Smooth muscle cell (in vitro differentiated cells): ENCODE measurements at regions not wholly inside any gene's neighbourhood (a gene's known extent, or its start where the extent isn't known, plus 50 kb on each side); places are given as distances from the start of the nearest gene placed in this dataset.
"Not testable (repeated sequence)": the region's sequence is repeated elsewhere in the genome, so short reads cannot be mapped to it uniquely, and the experiment has no call there.

Experiments
- DNase-seq: peaks from one replicate; lab custom pipeline; 2025; ENCODE audit not compliant: unreplicated experiment; lab: John Stamatoyannopoulos, UW
- H2AFZ ChIP-seq: fragments of 200-600 bp; sonication (generic); 2 replicates; pipeline ENCODE4 v1.6.0; 2016; ENCODE audit warnings: antibody characterized with exemption, low read depth, mild to moderate bottlenecking
- H3F3A ChIP-seq: fragments of 200-600 bp; sonication (generic); 2 replicates; pipeline ENCODE4 v1.6.0; 2017; ENCODE audit warnings: antibody characterized with exemption, low read depth
- H3K27ac ChIP-seq: fragments of 200-600 bp; sonication (generic); 2 replicates; pipeline ENCODE4 v1.5.1; 2016; ENCODE audit warnings: low read depth, mild to moderate bottlenecking
- H3K27me3 ChIP-seq: fragments of 200-600 bp; sonication (generic); 2 replicates; pipeline ENCODE4 v1.6.1; 2016; ENCODE audit warnings: low read depth, mild to moderate bottlenecking
- H3K36me3 ChIP-seq: fragments of 200-600 bp; sonication (generic); 2 replicates; pipeline ENCODE4 v1.5.1; 2016; ENCODE audit warnings: low read depth
- H3K4me1 ChIP-seq: fragments of 200-600 bp; sonication (generic); 2 replicates; pipeline ENCODE4 v1.5.1; 2016; ENCODE audit warnings: low read depth
- H3K4me2 ChIP-seq: fragments of 200-600 bp; sonication (generic); 2 replicates; pipeline ENCODE4 v1.6.0; 2016; ENCODE audit warnings: mild to moderate bottlenecking
- H3K4me3 ChIP-seq: fragments of 200-600 bp; sonication (generic); 2 replicates; pipeline ENCODE4 v1.5.1; 2016; ENCODE audit warnings: mild to moderate bottlenecking
- H3K79me2 ChIP-seq: fragments of 200-600 bp; sonication (generic); 2 replicates; pipeline ENCODE4 v1.6.0; 2016; ENCODE audit warnings: low read depth, mild to moderate bottlenecking
- H3K9ac ChIP-seq: fragments of 200-600 bp; sonication (generic); 2 replicates; pipeline ENCODE4 v1.6.0; 2016; ENCODE audit warnings: low read depth
- H3K9me3 ChIP-seq: fragments of 200-600 bp; sonication (generic); replicated peaks from 2 replicates; pipeline ENCODE4 v1.5.1; 2016; ENCODE audit warnings: low read depth
- H4K20me1 ChIP-seq: fragments of 200-600 bp; sonication (generic); 2 replicates; pipeline ENCODE4 v1.6.0; 2016; ENCODE audit warnings: low read depth
- CTCF ChIP-seq: fragments of 200-600 bp; sonication (generic); IDR thresholded peaks from 2 replicates; pipeline ENCODE4 v1.5.1; 2017; ENCODE audit warnings: borderline replicate concordance, mild to moderate bottlenecking, antibody characterized with exemption; ENCODE audit not compliant: insufficient read depth, poor library complexity, severe bottlenecking
- WGBS: methylation state at CpG from one replicate; pipeline ENCODE4 v1.1.7; 2016; ENCODE audit warnings: low lambda C conversion rate; 5-methylcytosine and 5-hydroxymethylcytosine counted together

GRCh38 chr2:56589194-56589593 lies 405.4 kb downstream of the CCDC85A start:
- 76% methylated on average over 1 of the region's 1 CpG for WGBS
- H2AFZ ChIP-seq: no peak overlapping the region
- H3K4me1 ChIP-seq: no peaks in the 10 kb centered on the region
- no peak overlapping the region for H3K4me2 ChIP-seq
- no peaks in the 10 kb centered on the region for H3K9me3 ChIP-seq
- no peaks in the 10 kb centered on the region for H3K27me3 ChIP-seq
- H3K36me3 ChIP-seq: no peaks in the 10 kb centered on the region
- no peak for TF ChIP-seq CTCF
- H3K4me3 ChIP-seq: no peak overlapping the region
- H3K9ac ChIP-seq: no peak overlapping the region
- H4K20me1 ChIP-seq: no peaks in the 10 kb centered on the region
- H3F3A ChIP-seq: no peaks in the 10 kb centered on the region
- no peak overlapping the region for H3K27ac ChIP-seq
- H3K79me2 ChIP-seq: no peaks in the 10 kb centered on the region
- no peak for DNase-seq

- Histone ChIP-seq H3K9ac (no peak overlapping the region), H3K27me3 (no peaks in the 10 kb centered on the region), H3K36me3 (no peaks in the 10 kb centered on the region), H3K27ac (no peak overlapping the region), H2AFZ (no peak overlapping the region), H3K4me2 (no peak overlapping the region), H3F3A (no peaks in the 10 kb centered on the region), H3K79me2 (no peaks in the 10 kb centered on the region), H3K9me3 (no peaks in the 10 kb centered on the region), H3K4me3 (no peak overlapping the region), H4K20me1 (no peaks in the 10 kb centered on the region), H3K4me1 (no peaks in the 10 kb centered on the region)
- DNase-seq: no peak
- no peak for TF ChIP-seq CTCF
Measured at GRCh38 chr2:56589835-56590234, 406.0 kb downstream of the CCDC85A start.

- Histone ChIP-seq H3F3A (no peaks in the 10 kb centered on the region), H3K4me2 (no peak overlapping the region), H3K9me3 (no peaks in the 10 kb centered on the region), H3K36me3 (no peaks in the 10 kb centered on the region), H3K4me1 (no peaks in the 10 kb centered on the region), H3K27me3 (no peaks in the 10 kb centered on the region), H3K79me2 (no peaks in the 10 kb centered on the region), H3K4me3 (no peak overlapping the region), H3K9ac (no peak overlapping the region), H4K20me1 (no peaks in the 10 kb centered on the region), H3K27ac (no peak overlapping the region), H2AFZ (no peak overlapping the region)
- TF ChIP-seq CTCF: no peak
- WGBS: 46% methylated on average over 3 of the region's 3 CpGs
- no peak for DNase-seq
Measured at GRCh38 chr2:56590611-56591010, 406.8 kb downstream of the CCDC85A start.

GRCh38 chr2:56606086-56606485 lies 422.3 kb downstream of the CCDC85A start:
- not testable (repeated sequence) for H3K4me2 ChIP-seq, H3K4me3 ChIP-seq, H4K20me1 ChIP-seq, H3K9me3 ChIP-seq, H2AFZ ChIP-seq, H3K79me2 ChIP-seq, H3F3A ChIP-seq, H3K27ac ChIP-seq, H3K4me1 ChIP-seq, H3K36me3 ChIP-seq, H3K27me3 ChIP-seq, H3K9ac ChIP-seq, DNase-seq
- 79% methylated on average over 9 of the region's 9 CpGs for WGBS
